Activated CD4-positive, alpha-beta T cell treated with anti-CD3 and anti-CD28 coated beads for 48 hours (primary cell): ENCODE measurements at regions not wholly inside any gene's neighbourhood (a gene's known extent, or its start where the extent isn't known, plus 50 kb on each side); places are given as distances from the start of the nearest gene placed in this dataset.

ENCODE experiments used
- DNase-seq: peaks from one replicate; pipeline ENCODE4 v3.0.0-alpha.2; 2020

GRCh38 chr5:68161156-68161555, 54.4 kb upstream of the PIK3R1 start:
- no peak for DNase-seq

- no peak for DNase-seq
Measured at GRCh38 chr5:68159224-68159951, 56.2 kb upstream of the PIK3R1 start.

- DNase-seq: no peak
Measured at GRCh38 chr5:68155940-68156339, 59.6 kb upstream of the PIK3R1 start.

- DNase-seq: no peak
Measured at GRCh38 chr5:68154119-68154857, 61.3 kb upstream of the PIK3R1 start.

- no peak for DNase-seq
Measured at GRCh38 chr5:68151812-68152211, 63.7 kb upstream of the PIK3R1 start.

GRCh38 chr5:68149189-68149588, 66.4 kb upstream of the PIK3R1 start:
- DNase-seq: no peak

GRCh38 chr5:68148096-68148495, 67.5 kb upstream of the PIK3R1 start:
- no peak for DNase-seq

GRCh38 chr5:68147659-68148058, 67.9 kb upstream of the PIK3R1 start:
- no peak for DNase-seq

GRCh38 chr5:68141494-68141893, 74.1 kb upstream of the PIK3R1 start:
- no peak for DNase-seq

GRCh38 chr5:68140763-68141162, 74.8 kb upstream of the PIK3R1 start:
- no peak for DNase-seq

GRCh38 chr5:68139611-68140441, 75.7 kb upstream of the PIK3R1 start:
- DNase-seq: no peak

- no peak for DNase-seq
Measured at GRCh38 chr5:68137511-68138140, 77.9 kb upstream of the PIK3R1 start.

GRCh38 chr5:68134669-68135313, 80.8 kb upstream of the PIK3R1 start:
- DNase-seq: no peak

GRCh38 chr5:68134033-68134668, 81.4 kb upstream of the PIK3R1 start:
- DNase-seq: no peak

- DNase-seq: no peak
Measured at GRCh38 chr5:68130253-68130652, 85.3 kb upstream of the PIK3R1 start.

GRCh38 chr5:68129364-68129763, 86.2 kb upstream of the PIK3R1 start:
- no peak for DNase-seq

- DNase-seq: no peak
Measured at GRCh38 chr5:68126886-68127285, 88.7 kb upstream of the PIK3R1 start.

- no peak for DNase-seq
Measured at GRCh38 chr5:68122439-68123328, 92.9 kb upstream of the PIK3R1 start.

GRCh38 chr5:68116868-68117411, 98.6 kb upstream of the PIK3R1 start:
- DNase-seq: no peak

- no peak for DNase-seq
Measured at GRCh38 chr5:68116408-68116807, 99.1 kb upstream of the PIK3R1 start.

GRCh38 chr5:68115584-68115983, 100.0 kb upstream of the PIK3R1 start:
- DNase-seq: no peak
